GM18511 (cell line): ENCODE measurements at regions not wholly inside any gene's neighbourhood (a gene's known extent, or its start where the extent isn't known, plus 50 kb on each side); places are given as distances from the start of the nearest gene placed in this dataset.

Source experiments
- ATAC-seq: cut with Tn5 transposase; IDR thresholded peaks from one replicate; pipeline ENCODE4 v1.9.1; 2021; ENCODE audit warnings: mild to moderate bottlenecking, moderate library complexity; ENCODE audit not compliant: unreplicated experiment

DNA sequence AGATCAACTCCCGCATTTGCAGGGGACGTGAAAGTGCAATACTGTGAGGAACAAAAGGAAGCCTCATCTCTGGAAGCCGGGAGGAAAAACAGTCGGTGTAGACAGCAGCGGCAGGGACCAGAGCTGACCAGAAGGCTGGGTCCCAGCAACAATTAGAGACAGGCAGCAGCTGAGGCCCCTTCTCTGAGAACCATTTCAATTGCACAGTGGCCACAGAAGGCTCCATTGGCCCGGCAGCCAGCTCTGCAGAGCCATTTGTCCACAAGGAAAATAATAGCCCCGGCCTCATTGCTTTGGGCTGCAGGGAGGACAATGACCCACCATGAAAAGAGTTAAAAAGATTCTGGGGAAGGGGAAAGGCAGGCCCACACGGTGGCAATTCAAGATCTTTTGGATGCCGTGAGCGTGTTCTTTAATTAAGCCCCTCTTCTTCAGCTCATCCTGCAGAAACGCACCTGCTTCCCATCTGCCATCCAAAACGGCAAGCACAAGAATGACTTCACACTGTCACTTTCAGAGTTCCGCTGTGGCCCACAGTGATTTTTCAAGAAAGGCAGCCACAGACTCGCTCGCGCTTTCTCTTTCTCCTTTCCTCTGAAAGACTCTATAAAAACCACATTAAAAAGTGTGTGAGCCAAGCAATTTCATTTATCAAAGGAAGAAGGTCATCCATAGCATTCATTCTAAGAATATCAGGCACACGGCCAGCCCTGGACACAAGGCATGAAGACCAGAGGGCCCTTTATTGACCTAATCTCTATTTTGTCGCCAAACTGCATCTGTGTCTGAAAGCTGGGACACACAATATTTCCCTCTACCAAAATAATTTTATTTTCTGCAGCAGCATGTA, 293.6 kb downstream of the SOX11 start:
- no peak for ATAC-seq

DNA sequence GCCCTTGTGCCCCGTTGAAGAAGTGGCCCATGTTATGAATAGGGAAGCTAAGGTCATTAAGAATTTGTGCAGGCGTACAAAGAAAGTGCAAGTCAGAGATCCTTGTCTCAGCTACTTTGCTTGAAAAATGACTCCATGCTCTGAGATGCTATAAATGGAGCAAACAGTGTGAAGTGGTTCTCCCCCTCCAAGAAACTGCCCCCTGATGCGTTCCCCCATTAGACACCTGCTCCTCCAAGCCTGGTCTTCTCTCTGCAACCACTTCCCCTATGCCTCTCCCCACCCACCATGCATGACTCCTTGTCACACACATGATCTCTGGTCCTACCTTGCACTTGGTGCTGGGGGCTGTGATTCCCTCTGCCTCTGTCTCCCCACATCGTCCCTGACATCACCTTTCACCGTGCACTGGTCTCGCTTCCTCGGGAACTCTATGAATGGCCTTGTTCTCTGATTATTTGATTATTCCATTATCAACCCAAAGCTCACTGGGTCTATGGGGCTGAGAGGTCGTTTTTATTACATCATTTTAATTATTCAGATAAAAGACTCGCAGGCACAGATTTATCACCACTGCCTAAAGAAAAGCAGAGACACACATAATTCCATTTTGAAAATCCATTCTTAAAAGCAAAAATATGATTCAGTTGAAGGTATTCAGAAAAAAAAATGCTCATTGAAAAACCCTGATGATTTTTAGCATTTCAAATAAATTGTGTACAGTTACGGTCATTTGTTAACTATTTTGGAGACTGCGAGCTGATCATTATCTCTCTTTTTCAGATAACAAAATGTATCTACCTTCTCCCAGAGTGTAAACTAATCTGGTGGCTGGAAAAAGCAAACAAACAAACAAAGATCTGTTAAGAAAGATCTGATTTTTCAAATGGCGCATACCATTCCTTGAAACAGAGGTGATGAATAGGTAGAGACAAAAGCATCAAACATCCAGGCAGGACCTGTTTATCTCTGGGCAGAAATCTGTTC, 294.9 kb downstream of the SOX11 start:
- no peak for ATAC-seq

DNA sequence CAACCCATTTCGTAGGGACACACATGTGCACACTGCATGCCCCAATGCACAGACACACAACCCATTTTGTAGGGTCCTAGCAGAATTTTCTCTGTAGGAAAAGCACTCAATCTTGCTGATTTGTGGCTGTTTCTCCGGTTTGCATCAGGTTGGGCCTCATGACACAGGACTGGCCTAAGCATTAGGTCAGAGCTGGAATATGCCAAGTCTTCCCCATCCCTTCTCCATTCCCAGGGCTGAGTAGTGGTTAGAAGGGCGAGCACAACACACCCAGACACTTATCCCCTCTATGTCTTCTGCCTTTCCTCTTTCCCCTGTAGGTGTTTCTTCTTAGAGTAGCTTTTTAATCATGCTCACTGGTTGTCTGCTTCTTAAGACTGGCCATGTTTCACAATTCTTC, 295.9 kb downstream of the SOX11 start:
- no peak for ATAC-seq

DNA sequence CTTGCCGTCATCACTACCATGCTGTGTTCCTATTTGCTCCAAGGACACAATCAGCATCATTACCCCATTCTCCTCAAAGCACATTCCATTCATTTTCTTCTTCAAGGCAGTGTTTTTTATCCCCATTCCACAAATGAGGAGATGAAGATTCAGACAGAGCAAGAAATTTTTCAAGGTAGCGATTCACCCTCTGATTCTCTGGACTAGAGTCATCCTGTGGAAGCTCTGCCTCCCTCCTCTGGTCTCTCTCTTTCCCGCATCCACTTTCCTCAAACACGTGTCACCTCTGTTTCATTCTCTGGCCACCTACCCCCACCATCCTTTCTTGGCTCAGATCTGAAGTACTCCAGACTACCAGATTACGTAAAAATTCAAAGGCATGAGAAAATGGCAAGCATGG, 297.9 kb downstream of the SOX11 start:
- ATAC-seq, result no peak

- ATAC-seq, result no peak
Observed at GRCh38 chr2:5991305-5991968, 299.3 kb downstream of the SOX11 start.

DNA sequence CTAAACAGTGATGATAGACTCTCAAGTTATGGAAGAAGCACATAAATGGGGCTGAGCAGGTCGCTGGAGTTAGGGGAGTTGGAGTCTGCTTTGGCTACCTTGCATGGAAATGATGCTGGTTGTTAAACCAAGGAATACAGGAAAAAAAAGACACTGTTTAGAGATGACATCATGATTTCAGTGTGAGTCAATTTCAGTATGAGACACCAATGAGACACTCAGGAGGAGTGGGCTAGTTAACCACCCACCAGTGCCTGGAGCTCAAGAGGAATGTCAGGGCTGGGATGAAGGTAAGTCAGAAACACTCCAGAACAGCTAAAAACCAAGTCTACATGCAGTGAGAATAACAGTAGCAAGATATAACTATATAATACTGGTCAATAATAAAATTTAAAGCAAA, 303.6 kb downstream of the SOX11 start:
- no peak for ATAC-seq

DNA sequence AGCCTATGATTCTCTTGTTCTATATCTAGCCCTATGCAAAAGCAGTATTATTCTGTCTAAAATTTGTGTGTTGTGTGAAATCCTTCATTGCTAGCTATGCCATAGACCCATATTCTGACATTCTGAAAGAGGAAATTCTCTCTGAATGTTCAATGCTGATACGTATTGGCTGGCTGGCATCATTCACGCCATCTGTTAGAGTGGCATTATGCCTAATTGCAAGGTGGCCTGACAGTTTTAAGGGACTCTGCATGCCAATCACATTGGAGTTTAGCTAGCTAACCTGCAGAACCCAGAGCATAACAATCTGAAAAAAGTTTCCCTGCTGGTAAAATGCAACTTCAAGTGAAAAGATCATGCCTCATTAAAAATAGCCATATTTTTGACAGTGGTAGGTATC, 316.0 kb downstream of the SOX11 start:
- no peak for ATAC-seq

DNA sequence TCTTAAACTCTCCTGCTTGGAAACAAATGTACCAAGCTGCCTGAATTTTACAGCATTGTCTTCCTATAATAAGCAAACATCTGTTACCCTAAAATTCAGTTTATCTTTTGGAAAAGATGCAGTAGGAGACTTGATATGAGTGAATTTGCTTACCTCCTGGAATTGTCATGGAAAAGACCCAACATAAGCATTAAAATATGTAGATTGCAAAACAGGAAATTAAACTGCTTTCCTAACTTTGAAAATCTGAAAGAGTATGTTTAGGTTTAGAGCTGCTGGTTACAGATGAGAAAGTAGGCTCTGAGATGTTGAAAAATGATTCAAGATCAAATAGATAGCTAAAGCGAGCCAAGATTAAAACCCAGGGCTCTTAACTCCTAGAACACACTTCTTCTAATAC, 316.5 kb downstream of the SOX11 start:
- ATAC-seq, result no peak

GRCh38 chr2:6010163-6010562, 318.0 kb downstream of the SOX11 start:
- ATAC-seq, result no peak

- ATAC-seq, result no peak
Observed at GRCh38 chr2:6011921-6012320, 319.7 kb downstream of the SOX11 start.

- ATAC-seq, result no peak
Observed at GRCh38 chr2:6017736-6018286, 325.6 kb downstream of the SOX11 start.

DNA sequence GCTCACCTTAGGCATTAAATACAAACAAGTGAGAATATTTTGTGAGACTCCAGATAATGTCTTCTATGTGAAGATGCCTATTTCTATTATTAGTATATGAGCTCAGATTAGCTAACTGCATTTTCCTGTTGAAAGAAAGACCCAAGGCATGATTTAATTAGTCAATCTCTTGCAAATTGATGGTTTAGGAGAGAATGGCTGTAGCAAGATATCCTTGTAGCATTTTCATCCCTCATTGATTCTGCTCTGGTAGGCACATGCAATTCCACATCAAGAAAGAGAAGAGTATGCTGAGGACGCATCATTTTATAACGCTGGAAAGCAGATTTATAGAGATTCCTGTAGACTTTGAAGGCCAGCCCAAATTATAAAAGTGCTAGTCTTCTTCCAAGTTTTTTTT, 332.0 kb downstream of the SOX11 start:
- no peak for ATAC-seq

GRCh38 chr2:6024784-6025183, 332.6 kb downstream of the SOX11 start:
- no peak for ATAC-seq

DNA sequence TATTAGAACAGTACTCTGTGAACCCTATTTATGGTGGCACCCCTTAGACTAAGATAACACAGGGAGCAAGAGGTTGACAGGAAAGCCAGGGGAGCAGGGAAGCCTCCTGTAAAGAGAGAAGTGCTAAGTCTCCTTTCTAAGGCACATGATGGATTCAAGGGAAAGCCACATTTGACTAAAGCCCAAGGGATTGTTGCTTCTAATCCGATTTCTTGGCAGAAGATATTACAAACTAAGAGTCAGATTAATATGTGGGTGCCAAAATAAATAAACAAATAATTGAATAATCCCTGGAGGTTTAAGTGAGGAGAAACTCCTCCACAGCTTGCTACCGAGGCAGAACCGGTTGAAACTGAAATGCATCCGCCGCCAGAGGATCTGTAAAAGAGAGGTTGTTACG, 333.2 kb downstream of the SOX11 start:
- no peak for ATAC-seq

- no peak for ATAC-seq
Observed at GRCh38 chr2:6027066-6027465, 334.9 kb downstream of the SOX11 start.

GRCh38 chr2:6031200-6031867, 339.1 kb downstream of the SOX11 start:
- no peak for ATAC-seq

GRCh38 chr2:6036211-6036610, 344.0 kb downstream of the SOX11 start:
- no peak for ATAC-seq

DNA sequence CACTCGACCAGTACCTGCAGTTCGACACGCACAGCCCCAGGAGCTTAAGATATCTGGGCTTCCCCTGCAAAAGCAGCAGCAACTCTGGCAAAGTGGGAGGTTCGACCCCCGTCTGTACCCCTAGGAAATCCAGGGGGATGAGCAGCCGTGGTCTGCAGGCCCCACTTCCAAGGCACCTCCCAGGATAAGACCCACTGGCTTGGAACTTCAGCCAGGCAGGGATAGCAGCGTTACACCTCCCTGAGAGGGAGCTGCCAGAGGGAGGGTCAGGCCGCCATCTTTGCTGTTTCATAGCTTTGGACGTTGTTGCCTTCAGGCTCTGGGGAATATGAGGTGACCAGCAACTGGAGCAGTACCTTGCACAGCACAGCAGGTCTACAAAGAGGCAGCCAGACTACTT, 351.1 kb downstream of the SOX11 start:
- ATAC-seq, result no peak

DNA sequence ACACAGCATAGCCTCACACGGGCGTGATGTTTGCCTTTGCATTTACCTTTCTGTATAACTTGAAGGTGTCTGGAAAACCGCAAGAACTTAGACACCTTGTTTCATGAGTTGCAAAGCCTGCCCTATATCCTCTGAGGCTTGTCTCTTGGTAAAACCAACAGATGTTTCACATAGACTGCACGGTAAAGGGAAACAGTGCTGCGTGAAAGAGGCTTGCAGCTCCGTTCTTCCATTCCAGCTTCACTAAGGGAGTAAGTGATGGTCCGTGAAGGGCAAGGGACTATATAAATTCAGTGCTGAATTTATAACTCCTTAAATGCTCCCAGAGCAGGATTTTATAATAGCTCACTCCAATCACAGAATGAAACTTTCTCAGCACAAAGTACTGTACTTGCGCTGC, 360.5 kb downstream of the SOX11 start:
- ATAC-seq, result no peak

GRCh38 chr2:6053743-6054142, 361.6 kb downstream of the SOX11 start:
- no peak for ATAC-seq
